Stimulated activated naive CD8-positive, alpha-beta T cell treated with anti-CD3 and anti-CD28 coated beads, Interleukin-15, amount 100 ng/mL, for 72 hours (primary cell): ENCODE measurements at regions not wholly inside any gene's neighbourhood (a gene's known extent, or its start where the extent isn't known, plus 50 kb on each side); places are given as distances from the start of the nearest gene placed in this dataset.
"Not testable (repeated sequence)": the region's sequence is repeated elsewhere in the genome, so short reads cannot be mapped to it uniquely, and the experiment has no call there.

Source experiments
- ATAC-seq: fragments of 150-1000 bp; cut with Tn5 transposase; 2 replicates; pipeline ENCODE4 v1.10.0; 2021; ENCODE audit warnings: mild to moderate bottlenecking, moderate library complexity
- DNase-seq, 2 donors: peaks; one replicate each; pipeline ENCODE4 v3.0.0; 2021 to 2022
- H3K27ac Mint-ChIP-seq, 2 donors: one replicate each; pipeline ENCODE4 v1.8.0; 2022; ENCODE audit warnings: mild to moderate bottlenecking in 2 of 2, mixed read lengths in 2 of 2, moderate library complexity in 2 of 2
- H3K27me3 Mint-ChIP-seq: one replicate; pipeline ENCODE4 v1.8.0; 2022; ENCODE audit warnings: mixed read lengths
- H3K4me1 Mint-ChIP-seq: one replicate; pipeline ENCODE4 v1.8.0; 2022; ENCODE audit warnings: mild to moderate bottlenecking, mixed read lengths
- H3K4me3 Mint-ChIP-seq, 2 donors: one replicate each; pipeline ENCODE4 v1.8.0; 2022; ENCODE audit warnings: mild to moderate bottlenecking in 2 of 2, mixed read lengths in 2 of 2, moderate library complexity in 1 of 2
- H3K9me3 Mint-ChIP-seq, 2 donors: one replicate each; pipeline ENCODE4 v1.8.0; 2022; ENCODE audit warnings: mixed read lengths in 2 of 2

DNA sequence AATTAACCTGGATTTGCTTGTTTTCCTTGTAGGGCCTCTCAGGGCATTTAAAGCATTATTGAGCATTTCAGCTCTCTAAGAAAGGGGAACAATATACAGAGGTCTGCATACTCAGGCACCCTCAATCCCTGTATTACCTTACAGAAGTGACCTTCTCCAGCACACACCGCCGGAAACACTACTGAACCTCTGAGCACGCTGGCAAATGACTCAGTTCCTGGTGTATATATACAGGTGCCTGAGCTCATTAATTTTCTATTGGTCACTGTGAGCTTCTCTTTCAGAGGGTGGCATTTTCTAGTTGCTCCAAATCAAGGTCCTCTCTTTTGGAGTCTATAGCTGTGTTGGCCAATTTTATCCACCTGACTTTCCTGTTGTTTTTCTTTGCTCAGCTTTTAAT, 85.2 kb upstream of the COPS8 start:
- Mint-ChIP-seq H3K27me3 (peaks cover 18% of the 10 kb centered on the region), H3K27ac (no peak overlapping the region), H3K4me3 (no peak overlapping the region), H3K9me3 (no peaks in the 10 kb centered on the region), H3K4me1 (no peaks in the 10 kb centered on the region)
- DNase-seq (no peak), ATAC-seq (no peak)

DNA sequence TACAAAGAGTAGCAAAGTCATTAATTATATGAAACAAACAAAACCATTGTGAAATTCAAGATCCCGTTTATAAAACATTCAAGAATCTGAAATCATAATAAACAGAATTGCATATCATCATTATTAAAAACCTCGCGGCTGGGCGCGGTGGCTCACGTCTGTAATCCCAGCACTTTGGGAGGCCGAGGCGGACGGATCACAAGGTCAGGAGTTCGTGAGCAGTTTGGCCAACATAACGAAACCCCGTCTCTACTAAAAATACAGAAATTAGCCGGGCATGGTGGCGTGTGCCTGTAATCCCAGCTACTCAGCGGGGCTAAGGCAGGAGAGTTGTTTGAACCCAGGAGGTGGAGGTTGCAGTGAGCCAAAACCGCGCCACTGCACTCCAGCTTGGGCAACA, 80.3 kb upstream of the COPS8 start:
- not testable (repeated sequence) for ATAC-seq, DNase-seq, H3K4me1 Mint-ChIP-seq, H3K27me3 Mint-ChIP-seq, H3K9me3 Mint-ChIP-seq, H3K4me3 Mint-ChIP-seq, H3K27ac Mint-ChIP-seq

DNA sequence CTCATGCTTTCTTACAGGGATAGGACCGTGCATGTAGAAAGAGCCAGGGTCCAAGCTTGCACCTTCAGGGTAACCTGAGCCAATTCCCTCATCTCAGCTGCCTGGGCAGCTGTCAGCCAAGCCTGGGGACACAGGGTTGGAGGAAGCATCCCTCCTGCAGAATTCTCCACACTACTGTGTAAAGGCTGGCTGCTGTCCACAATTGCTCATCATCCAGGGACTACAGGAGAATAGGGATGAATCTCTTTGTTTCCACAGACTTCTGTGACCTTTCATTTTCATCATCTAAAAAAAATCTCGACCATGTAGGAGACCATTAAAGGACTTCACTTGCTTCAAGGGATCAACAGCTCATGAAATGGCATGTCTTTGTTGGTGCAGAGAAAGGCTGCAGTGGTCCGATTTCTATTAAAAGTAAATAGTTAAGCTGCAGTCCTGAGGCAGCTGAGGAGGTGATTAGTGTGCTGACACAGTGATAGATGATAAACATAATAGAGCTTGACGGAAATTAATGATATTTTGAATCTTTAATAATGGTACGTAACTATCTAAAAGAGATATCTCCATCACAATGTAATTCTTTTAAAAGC, 74.4 kb upstream of the COPS8 start:
- Mint-ChIP-seq H3K27me3 (peaks cover 7% of the 10 kb centered on the region), H3K9me3 (no peaks in the 10 kb centered on the region), H3K27ac (peak overlapping the region; percentile 49 to 84), H3K4me1 (no peaks in the 10 kb centered on the region), H3K4me3 (no peak overlapping the region)
- no peak for ATAC-seq
- DNase-seq, result no peak

DNA sequence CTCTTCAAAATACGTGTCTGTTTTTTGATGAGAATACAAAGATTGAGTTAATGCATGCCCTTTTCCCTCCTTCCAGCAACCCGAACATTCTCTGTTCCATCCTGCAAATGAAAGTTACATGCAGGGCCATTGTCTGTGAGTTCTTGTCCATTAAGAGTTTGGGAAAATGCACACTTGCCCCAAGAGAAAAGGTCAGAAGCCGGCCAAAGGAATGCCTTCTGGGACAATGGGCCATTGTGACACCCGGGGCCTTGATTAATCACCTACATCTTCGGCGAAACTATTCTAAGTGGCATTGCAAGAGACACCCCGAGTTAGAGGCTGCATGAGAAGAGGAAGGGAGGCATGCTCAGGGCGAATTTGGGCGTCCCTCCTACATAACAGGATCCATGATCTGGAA, 73.7 kb upstream of the COPS8 start:
- H3K4me3 Mint-ChIP-seq, result no peak overlapping the region

DNA sequence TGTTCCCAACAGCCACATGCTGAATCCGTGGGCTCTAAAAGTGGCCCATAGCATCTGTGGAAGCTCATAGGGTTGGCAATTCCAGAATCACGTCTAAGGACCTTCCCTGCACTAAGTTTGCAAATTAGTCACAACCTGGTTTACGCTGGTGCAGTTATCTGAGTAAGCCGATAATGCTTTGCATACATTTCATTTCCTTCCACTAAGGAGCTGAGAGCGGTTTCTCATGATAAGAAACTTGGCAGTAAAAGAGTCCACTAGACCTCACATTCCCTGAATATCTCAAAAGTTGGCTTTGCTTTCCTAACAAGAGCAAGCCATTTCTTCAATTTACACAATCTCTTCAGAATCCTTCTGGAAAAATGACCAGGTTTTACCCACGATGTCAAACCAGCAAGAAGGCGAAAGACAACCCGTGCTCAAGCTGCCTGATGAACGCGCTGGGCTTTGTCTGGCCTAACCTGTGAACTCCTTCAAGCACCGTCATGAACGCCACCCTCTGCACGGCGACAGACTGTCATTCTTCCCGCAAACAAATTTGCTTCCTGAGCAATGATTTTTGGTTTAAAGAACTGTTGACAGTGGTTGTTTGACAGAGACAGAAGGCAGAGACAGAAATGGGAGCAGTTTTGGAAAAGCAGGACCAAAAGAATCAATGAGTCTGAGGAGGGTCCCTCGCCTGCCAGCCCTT, 73.0 kb upstream of the COPS8 start:
- peaks cover 7% of the 10 kb centered on the region for H3K27me3 Mint-ChIP-seq
- no peaks in the 10 kb centered on the region for H3K9me3 Mint-ChIP-seq
- no peak overlapping the region for H3K4me3 Mint-ChIP-seq
- DNase-seq (no peak), ATAC-seq (no peak)
- H3K27ac Mint-ChIP-seq, result no peak overlapping the region
- H3K4me1 Mint-ChIP-seq, result no peaks in the 10 kb centered on the region

More for the DNA sequence above, 73.7 kb upstream of the COPS8 start:
- no peak overlapping the region for H3K27ac Mint-ChIP-seq
- H3K27me3 Mint-ChIP-seq, result peaks cover 7% of the 10 kb centered on the region
- no peaks in the 10 kb centered on the region for H3K9me3 Mint-ChIP-seq
- ATAC-seq (no peak), DNase-seq (no peak)
- H3K4me1 Mint-ChIP-seq, result no peaks in the 10 kb centered on the region

GRCh38 chr2:237016121-237016915, 69.4 kb upstream of the COPS8 start:
- Mint-ChIP-seq H3K4me3 (no peak overlapping the region), H3K4me1 (no peaks in the 10 kb centered on the region), H3K9me3 (no peaks in the 10 kb centered on the region), H3K27ac (no peak overlapping the region), H3K27me3 (peaks cover 7% of the 10 kb centered on the region)
- no peak for ATAC-seq
- DNase-seq, result no peak

GRCh38 chr2:237020090-237020489, 65.6 kb upstream of the COPS8 start:
- ATAC-seq (no peak), DNase-seq (no peak)
- H3K4me1 Mint-ChIP-seq, result no peaks in the 10 kb centered on the region
- no peaks in the 10 kb centered on the region for H3K27me3 Mint-ChIP-seq
- H3K27ac Mint-ChIP-seq, result no peak overlapping the region
- no peaks in the 10 kb centered on the region for H3K9me3 Mint-ChIP-seq
- H3K4me3 Mint-ChIP-seq, result no peak overlapping the region

DNA sequence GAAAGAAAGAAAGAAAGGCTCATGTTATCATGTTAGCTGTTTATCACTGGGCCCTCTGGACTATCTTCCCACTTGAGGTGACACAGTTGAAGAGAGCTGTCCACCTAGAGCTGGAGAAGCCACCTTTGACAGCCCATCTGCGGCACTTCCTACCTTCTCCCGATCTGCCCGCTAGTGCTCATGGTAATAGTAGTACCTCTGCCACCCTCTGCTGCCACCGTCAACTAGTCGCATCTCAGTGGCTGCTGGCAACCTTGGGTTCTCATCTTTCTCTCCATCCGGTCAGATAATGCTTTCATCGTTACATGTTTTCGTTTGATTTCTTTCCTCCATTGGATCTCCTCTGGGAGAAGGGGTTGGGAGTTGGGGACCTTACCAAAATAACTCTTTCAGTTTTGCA, 63.2 kb upstream of the COPS8 start:
- H3K4me1 Mint-ChIP-seq, result no peaks in the 10 kb centered on the region
- H3K27ac Mint-ChIP-seq, result peak overlapping the region in 1 of 2 donors; percentile 25
- H3K4me3 Mint-ChIP-seq, result no peak overlapping the region
- no peaks in the 10 kb centered on the region for H3K27me3 Mint-ChIP-seq
- DNase-seq (no peak), ATAC-seq (no peak)
- H3K9me3 Mint-ChIP-seq, result no peaks in the 10 kb centered on the region

- H3K9me3 Mint-ChIP-seq, result no peaks in the 10 kb centered on the region
- no peak for ATAC-seq
- H3K4me3 Mint-ChIP-seq, result no peak overlapping the region
Measured at GRCh38 chr2:237024255-237024654, 61.4 kb upstream of the COPS8 start.

GRCh38 chr2:237025090-237025865, 60.4 kb upstream of the COPS8 start:
- Mint-ChIP-seq H3K4me1 (no peaks in the 10 kb centered on the region), H3K27ac (no peak overlapping the region), H3K27me3 (no peaks in the 10 kb centered on the region), H3K4me3 (no peak overlapping the region), H3K9me3 (no peaks in the 10 kb centered on the region)
- no peak for ATAC-seq
- no peak for DNase-seq

More at GRCh38 chr2:237024255-237024654, 61.4 kb upstream of the COPS8 start:
- DNase-seq, result no peak
- Mint-ChIP-seq H3K27ac (no peak overlapping the region), H3K27me3 (no peaks in the 10 kb centered on the region), H3K4me1 (no peaks in the 10 kb centered on the region)

DNA sequence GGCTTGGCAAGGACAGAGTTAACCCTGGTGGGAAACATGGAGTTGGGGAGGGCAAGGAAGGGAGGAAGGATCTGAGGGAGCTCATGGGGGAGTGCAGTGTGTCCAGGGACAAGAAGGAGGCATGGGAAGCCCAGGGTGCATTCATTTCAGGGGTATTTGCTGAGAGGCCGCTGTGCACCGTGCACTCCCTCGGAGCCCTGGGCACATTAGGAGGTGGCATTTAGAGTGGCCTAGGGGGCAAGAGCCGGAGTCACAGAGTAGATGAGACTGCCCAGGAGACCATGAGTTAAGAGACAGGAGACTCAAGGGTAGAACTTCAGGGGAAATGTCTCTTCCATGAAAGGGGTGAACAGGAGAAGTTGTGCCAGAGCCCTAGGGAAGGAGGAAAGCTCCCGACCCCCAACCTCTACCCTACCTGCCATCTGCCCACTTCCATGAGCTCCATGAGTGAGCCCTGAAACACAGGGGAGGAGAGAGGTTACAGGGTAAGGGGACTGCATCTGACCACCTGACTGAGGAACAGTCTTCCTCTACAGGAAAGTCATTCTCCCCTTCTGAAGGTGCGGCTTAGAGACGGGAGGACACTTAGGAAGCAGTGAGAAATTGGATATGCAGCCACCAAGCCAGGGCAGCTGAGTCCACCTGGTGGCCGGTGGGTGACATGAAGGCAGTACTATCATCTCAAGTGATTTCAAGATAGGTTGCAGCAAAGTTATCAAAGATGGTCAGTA, 58.5 kb upstream of the COPS8 start:
- Mint-ChIP-seq H3K4me3 (no peak overlapping the region), H3K4me1 (no peaks in the 10 kb centered on the region), H3K27ac (no peak overlapping the region), H3K9me3 (no peaks in the 10 kb centered on the region), H3K27me3 (no peaks in the 10 kb centered on the region)
- peak; percentile 60 for ATAC-seq
- DNase-seq, result peak; percentile 21 to 35

DNA sequence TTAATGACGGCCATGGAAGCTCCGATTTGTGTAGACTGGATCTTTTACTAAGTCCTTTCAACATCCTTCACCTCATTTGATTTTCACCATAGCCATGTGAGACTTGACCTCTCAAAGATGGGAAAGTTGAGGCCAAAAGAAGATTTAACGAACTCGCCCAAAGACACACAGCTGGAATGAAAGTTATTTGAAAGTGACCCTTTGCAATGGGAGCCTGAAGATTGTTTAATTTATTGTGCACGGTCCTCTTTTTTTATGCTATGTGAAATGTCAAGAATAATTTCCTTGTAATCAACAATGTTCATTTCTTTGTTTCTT, 58.0 kb upstream of the COPS8 start:
- Mint-ChIP-seq H3K4me1 (no peaks in the 10 kb centered on the region), H3K9me3 (no peaks in the 10 kb centered on the region), H3K4me3 (no peak overlapping the region), H3K27ac (no peak overlapping the region), H3K27me3 (no peaks in the 10 kb centered on the region)
- DNase-seq, result no peak
- ATAC-seq, result no peak

DNA sequence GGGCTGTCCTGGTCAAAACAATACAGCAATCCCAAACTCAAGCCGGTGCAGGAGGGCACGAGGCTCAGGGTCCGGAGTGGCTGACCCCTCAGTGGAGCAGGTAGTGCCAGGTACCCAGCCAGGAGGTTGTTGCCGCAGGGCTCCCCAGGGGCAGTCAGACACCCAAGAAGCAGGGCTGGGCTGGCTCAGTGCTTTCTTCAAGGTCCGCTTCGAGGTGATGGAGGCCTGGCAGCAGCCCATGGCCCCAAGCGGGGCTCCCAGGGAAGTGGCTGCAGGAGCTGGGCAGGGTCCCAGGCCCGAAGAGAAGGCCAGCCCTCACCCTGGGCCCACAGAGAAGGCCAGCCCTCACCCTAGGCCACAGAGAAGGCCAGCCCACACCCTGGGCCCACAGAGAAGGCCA, 55.3 kb upstream of the COPS8 start:
- Mint-ChIP-seq H3K4me3 (no peak overlapping the region), H3K27me3 (no peaks in the 10 kb centered on the region), H3K27ac (no peak overlapping the region), H3K9me3 (no peaks in the 10 kb centered on the region), H3K4me1 (no peaks in the 10 kb centered on the region)
- ATAC-seq, result no peak
- DNase-seq, result no peak

- ATAC-seq (no peak), DNase-seq (no peak)
- no peaks in the 10 kb centered on the region for H3K4me1 Mint-ChIP-seq
- no peaks in the 10 kb centered on the region for H3K27me3 Mint-ChIP-seq
- H3K4me3 Mint-ChIP-seq, result no peak overlapping the region
- H3K27ac Mint-ChIP-seq, result no peak overlapping the region
- no peaks in the 10 kb centered on the region for H3K9me3 Mint-ChIP-seq
Measured at GRCh38 chr2:237033536-237034060, 52.1 kb upstream of the COPS8 start.
